Suprapubic skin (tissue), 3 donors: ENCODE measurements at regions not wholly inside any gene's neighbourhood (a gene's known extent, or its start where the extent isn't known, plus 50 kb on each side); places are given as distances from the start of the nearest gene placed in this dataset.

ENCODE experiments used
- POLR2A ChIP-seq, 2 donors: fragments of 450-650 bp; IDR thresholded peaks; one replicate each; pipeline ENCODE4 v1.6.1; 2017; ENCODE audit warnings: antibody characterized with exemption in 2 of 2, mild to moderate bottlenecking in 2 of 2, moderate library complexity in 2 of 2
- TF ChIP-seq, protein P1 (sequence below), 2 donors: fragments of 200-600 bp in 1 of 2; fragments of 450-650 bp in 1 of 2; sonication (generic) in 1 of 2; IDR thresholded peaks; one replicate each; pipeline ENCODE4 v1.5.1; 2016 to 2019; ENCODE audit warnings: antibody characterized with exemption in 2 of 2, mild to moderate bottlenecking in 1 of 2, moderate library complexity in 1 of 2

DNA sequence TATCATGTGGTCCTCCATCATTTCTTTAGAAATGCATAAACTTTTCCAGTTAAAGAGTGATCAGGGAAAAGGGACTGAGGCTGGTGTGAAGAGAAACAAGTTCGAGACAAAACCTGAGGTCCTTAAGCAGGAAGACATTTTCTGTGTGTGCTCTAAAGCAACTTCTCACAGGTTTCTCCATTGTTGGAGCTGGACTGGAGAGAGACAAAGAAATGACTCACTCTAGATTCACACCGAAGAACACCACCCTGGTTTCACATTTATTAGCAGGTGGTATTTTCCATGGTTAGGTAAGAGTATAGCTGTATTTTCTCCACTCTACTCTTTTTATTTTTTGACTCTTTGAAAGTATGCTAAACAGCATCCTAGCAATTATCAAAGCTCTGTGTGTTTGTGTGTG lies 736.4 kb downstream of the KCNA4 start:
- TF ChIP-seq, protein P1, sequence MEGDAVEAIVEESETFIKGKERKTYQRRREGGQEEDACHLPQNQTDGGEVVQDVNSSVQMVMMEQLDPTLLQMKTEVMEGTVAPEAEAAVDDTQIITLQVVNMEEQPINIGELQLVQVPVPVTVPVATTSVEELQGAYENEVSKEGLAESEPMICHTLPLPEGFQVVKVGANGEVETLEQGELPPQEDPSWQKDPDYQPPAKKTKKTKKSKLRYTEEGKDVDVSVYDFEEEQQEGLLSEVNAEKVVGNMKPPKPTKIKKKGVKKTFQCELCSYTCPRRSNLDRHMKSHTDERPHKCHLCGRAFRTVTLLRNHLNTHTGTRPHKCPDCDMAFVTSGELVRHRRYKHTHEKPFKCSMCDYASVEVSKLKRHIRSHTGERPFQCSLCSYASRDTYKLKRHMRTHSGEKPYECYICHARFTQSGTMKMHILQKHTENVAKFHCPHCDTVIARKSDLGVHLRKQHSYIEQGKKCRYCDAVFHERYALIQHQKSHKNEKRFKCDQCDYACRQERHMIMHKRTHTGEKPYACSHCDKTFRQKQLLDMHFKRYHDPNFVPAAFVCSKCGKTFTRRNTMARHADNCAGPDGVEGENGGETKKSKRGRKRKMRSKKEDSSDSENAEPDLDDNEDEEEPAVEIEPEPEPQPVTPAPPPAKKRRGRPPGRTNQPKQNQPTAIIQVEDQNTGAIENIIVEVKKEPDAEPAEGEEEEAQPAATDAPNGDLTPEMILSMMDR (IDR thresholded peaks at IDR 0.05), result no peak
- TF ChIP-seq POLR2A (IDR thresholded peaks at IDR 0.05), result no peak
